Stimulated activated CD8-positive, alpha-beta memory T cell treated with anti-CD3 and anti-CD28 coated beads, Interleukin-2, amount 100 ng/mL, for 1 hour (primary cell): ENCODE measurements at regions not wholly inside any gene's neighbourhood (a gene's known extent, or its start where the extent isn't known, plus 50 kb on each side); places are given as distances from the start of the nearest gene placed in this dataset.

Source experiments
- DNase-seq, 2 donors: peaks; one replicate each; pipeline ENCODE4 v3.0.0-alpha.2; 2020; ENCODE audit warnings: low read depth in 2 of 2

DNA sequence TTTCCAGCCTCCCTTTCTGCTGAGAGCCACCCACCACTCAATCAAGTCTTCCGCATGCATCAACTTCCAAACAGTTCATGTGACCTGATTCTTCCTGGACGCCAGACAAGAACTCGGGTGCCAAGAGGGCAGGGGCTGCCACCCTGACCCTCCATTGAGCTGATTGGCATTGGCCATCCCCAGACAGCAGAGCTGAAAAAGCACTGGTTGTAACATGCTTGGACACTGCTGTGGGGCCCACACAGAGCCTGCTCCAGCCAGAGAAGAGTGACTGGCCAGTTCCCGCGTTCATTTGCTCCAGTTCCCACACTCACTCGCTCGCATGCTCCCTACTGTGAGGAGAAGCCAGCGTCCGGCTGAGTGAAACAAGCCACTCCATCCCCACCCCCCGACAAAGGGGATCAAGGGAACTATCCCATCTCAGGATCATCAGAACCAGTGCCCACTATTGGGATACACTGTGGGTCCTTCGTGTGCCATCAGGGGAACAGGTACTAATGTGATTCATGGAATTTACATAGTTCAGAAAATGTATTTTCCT lies 420.3 kb downstream of the NPHP4 start:
- DNase-seq = no peak

DNA sequence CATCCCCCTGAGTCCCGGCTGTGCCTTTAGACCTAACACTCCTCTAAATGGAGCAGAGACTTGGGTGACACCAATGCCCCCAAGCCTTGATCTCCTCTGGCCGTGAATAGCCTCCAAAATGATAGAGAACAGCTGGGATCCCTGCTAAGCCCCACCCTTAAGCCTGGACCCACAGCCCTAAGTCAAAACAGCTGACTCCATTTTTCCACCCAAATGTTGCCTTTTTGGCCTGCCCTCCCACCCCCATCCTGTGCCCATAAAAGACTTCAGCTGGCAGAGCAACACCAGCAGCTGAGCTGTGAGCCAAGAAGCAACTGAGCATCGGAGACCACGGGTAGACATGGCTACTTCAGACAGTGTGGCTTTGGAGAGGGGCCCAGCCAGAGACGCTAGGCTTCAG lies 420.8 kb downstream of the NPHP4 start:
- DNase-seq = no peak

DNA sequence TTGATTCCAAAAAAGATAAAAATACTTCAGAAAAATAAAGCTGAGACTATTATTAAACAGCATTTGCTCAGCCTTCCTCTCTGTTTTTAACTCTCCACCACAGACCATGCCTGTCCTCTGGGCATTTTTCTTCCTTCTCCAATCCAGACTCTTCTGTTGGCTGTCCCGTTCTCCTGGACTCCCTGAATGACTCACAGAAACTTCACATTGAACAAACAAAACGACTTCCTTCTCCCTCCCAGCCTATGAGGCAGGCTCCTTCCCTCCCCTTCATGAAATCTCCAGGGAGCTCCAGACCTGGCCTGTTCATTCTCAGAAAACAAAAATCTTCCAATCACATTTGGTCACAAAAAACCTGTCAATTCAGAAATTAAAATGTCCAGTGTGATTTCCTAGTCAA lies 421.3 kb downstream of the NPHP4 start:
- DNase-seq = no peak

DNA sequence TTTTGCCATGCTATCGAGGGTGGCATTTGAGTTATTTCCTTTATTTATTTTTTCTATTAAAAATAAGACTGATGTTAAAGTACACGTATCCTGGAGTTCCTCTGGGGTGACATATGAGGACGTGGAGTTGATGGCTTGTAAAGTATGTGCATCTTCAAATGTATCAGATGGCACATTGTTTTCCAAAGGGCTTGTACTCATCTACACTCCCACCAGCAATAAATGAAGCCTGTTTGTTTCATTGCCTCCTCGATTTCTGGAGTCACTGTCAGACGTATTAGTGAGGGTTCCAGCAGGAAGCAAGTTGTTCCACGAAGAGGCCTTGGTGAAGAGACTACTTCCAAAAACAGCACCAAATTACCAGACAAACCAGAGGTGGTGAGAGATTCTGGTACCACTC lies 423.9 kb downstream of the NPHP4 start:
- no peak for DNase-seq

DNA sequence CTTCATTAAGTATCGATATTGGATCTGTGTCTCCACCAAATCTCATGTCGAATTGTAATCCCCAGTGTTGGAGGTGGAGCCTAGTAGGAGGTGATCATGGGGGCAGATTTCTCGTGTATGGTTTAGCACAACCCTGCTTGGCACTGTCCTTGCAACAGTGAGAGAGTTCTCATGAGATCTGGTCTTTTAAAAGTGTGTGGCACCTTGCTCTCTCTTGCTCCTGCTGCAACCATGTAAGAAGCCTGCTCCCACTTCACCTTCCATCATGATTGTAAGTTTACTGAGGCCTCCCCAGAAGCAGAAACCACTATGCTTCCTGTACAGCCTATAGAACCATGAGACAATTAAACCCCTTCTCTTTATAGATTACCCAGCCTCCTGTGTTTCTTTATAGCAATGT lies 424.4 kb downstream of the NPHP4 start:
- no peak for DNase-seq

DNA sequence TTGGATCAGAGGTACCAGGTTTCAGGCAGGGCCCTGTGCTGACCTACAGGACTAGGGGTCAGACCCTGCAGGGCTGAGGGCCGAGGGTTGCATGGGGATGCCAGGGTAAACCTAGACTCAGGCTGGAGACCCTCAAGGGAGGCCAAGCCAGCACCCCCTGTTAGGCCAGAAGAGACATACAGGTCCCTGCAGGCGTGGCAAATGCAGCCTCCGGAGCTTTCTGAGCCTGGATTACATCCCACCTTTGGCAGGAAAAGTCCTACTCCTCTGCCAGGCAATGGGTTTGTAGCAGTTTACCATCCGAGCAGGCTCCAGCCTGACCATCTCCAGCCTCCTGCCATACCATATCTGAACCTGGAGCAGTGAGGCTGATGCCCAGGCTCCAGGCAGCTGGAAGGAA lies 425.3 kb downstream of the NPHP4 start:
- no peak for DNase-seq

DNA sequence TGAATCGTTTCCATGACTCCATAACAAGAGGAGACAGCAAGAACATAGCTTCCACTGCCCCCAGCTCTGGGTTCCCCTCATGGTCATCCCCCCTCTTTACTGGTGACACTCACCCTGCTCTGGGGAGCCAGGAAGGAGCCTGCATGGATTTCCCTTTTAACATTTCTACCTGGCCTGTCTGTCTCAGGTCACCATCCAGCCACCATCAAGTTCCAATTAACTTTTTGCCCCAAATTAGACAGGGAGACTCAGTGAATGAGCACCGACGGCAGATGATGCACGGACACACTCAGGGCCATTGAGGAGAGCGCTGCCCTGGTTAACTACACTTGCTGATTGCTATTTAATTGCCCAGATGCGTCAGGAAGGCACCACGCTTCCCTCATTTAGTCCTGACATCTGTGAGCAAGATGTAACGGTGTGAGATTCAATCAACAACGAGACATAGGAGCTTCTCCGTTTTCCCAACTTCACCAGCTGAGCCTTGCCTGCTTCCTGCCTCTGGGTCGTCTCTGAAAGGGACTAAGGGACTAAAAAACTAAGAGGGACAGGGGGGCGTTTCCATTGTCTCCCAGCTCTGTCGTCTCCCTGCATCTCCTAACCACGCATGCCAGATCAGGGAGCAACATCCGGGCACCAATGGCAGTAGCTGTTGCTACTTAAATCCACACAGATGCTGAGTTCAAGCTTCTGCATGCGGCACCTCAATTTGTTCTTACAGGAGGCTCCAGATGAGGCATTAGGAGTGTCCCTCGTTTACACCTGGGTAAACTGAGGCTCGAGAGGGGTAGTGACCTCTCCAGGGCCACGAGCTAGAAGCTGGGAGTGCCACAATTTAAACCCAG lies 426.7 kb downstream of the NPHP4 start:
- no peak for DNase-seq

DNA sequence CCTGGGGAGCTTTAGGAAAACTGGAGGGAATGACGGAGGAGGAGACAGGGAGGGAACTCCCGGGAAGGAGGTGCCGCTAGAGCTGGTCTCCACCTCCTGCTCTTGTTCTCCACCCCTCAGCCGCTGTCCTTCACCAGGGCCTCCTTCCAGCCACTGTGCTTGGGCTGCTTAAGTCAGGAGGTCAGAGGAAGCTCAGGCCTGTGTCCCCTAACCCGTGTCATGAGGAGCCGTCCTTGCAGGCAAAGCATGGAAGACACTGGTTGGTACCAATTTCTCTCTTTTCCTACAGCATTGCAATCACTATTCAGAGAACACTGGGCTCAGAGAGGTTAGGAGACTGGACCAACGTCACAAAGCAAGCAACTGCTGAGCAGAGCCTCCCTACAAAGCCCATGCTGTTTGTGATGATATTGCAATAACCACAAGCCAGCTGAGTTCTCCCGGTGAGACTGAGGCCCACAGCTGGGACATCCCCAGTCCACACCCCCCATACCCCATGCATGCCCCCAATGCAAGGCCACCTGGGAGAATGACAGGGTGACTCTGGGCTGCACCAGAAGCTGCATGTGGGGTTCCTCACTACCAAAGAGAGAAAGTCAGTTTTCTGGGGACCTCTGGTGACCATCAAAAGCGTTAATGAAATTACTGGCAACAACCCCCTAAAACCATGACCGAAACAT lies 427.5 kb downstream of the NPHP4 start:
- DNase-seq = no peak

DNA sequence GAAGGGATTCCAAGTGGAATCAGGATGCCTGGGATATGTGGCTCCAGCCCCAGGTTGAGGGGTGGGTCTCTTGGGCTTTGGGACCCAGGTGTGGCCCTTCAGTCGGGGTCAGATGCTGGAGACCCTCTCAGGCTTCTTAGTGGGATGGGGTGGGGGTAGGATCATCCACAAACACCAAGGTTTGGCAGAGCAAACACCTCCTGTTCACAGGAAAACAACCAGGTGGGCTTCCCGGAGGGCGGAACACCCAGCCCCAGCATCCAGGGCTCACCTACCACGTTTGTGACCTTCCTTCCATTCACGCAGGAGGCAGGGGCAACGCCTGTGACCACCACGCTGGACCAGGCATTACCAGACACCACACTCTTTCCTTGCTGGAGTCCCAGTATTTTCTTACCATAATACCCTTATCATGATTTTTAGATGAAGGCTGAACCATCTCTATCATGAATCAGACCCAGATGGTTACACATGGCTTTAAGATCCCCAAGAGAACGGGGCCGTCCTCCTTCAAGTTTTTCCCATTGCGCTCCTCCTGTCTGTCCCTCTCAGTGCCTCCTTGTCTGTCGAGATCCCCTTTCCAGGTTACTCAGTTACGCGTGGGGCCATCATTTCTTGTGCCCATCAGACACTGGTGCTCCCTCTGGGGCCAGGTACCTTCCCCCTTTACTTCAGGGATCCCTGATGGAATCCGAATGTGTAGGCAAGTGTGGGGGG lies 428.2 kb downstream of the NPHP4 start:
- DNase-seq = no peak

DNA sequence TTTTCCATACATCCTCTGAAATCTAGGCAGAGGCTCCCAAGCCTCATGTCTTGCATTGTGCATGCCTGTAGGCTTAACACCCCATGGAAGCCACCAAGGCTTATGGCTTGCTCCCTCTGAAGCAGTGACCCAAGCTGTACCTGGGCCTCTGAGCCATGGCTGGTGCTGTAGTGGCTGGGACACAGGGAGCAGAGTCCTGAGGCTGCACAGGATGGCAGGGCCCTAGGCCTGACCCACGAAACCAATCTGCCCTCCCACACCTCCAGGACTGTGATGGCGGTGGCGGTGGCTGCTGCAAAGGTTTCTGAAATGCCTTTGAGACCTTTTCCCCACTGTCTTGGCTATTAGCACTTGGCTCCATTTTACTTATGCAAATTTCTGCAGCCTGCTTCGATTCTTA lies 429.5 kb downstream of the NPHP4 start:
- DNase-seq = no peak

DNA sequence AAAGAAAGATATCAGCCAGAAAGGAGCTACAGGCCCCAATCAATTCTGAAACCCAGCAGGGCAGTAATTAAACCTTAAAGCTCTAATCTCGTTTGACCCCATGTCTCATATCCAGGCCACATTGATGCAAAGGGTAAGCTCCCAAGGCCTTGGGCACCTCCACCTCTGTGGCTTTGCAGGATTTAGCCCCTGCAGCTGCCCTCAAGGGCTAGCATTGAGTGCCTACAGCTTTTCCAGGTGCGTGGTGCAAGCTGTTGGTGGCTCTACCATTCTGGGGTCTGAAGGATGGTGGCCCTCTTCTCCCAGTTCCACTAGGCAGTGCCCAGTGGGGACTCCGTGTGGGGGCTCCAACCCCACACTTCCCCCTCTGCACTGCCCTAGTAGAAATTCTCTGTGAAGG lies 429.9 kb downstream of the NPHP4 start:
- DNase-seq = no peak

DNA sequence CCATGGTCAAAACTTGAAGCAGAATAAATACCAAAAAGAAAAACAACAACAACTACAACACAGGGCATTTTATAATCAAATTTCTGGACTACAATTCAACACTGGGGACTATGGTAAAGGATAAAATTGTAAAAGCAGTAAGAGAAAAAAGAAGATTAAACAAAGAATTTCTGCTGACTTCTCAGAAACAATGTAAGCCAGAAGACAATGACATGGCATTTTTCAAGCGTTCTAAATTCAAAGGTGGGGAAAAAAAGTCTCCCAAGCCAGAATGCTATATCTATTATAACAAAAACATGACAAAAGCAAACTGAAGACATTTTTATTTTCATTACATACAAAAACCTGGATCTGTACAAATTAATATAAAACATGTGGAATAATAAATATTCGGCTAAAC lies 433.1 kb downstream of the NPHP4 start:
- no peak for DNase-seq

DNA sequence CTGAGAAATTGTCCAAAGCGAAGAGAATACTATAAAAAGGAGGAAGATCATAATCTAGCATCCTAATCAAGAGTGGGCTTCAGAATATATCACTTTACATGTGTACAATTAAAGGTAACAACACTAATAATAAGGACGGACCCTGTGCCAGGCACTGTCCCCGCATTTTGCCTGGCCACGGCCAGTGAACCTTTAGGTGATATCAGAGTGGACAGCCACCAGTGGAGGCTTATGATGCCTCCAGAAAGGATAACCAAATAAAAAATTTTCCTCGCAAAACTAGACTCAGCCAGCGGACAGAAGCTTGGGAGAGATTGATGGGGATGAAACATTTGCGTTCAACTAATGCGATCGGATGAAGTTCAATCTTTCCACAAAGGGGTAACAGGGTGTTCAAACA lies 436.4 kb downstream of the NPHP4 start:
- no peak for DNase-seq

DNA sequence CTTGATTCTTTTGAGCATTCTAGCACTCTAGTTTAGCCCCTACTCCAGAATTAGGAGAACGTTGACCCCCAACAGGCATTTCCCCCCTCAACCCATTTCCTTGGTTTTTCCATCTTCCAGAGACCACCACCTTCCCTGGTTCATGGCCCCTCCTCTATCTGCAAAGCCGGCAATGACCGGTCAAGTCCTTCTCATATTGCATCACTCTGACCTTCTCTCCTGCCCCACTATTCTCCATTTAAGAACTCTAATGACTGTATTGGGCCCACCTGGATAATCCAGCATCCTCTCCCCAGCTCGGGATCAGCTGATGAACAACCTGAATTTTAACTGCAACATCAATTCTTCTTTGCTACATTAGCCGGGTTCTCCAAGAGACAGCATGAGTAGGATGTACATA lies 437.4 kb downstream of the NPHP4 start:
- DNase-seq = no peak

DNA sequence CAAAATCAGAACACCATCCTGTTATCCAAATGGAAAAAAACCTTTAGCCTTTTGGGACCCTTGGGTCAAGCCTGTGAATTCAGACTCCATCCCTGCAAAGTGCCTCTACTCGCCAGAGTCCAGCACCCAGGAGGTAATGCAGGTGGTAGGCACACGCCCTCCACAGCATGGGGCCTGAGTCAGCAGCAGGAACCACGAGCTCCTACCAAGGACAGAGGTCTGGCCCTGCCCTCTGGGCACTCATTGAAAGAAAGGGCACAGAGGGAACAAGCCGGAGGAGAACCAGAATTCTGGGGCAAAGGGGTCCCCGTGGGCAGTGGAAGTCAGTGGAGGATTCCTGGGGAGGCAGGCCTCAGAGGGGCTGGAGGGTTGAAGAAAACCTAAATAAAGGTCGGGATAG lies 438.1 kb downstream of the NPHP4 start:
- DNase-seq = no peak

DNA sequence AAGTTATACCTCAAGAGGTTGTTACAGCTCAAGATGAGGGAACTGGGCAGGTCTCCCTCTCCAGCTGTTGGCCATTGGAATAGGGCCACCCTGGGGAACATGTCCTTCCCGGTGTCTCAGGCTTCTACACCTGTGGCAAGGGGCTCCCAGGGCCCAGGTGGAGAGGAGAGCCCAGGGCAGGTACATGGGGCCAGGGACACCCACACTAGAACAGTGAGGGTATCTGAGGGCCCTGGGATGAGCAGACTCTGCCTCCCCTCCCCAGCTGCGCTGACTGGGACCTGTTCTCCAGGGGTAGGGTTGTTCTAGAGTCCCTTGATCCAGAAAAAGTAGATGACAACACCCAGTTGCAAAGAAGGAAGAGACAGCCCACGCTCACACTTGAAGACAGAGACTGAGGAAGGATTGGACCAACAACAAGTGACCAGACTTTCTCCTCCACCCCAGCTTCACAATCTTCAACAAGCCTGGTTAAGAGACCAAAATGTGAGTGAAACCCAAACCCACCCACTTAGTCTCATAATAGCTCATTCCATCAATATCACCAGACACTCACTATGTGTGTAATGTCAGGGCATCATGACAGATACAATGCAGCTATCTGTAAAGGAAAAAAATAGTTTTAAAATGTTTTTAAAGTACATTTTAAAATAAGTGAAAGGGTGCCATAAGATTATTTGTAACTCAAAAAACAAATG lies 439.3 kb downstream of the NPHP4 start:
- no peak for DNase-seq

DNA sequence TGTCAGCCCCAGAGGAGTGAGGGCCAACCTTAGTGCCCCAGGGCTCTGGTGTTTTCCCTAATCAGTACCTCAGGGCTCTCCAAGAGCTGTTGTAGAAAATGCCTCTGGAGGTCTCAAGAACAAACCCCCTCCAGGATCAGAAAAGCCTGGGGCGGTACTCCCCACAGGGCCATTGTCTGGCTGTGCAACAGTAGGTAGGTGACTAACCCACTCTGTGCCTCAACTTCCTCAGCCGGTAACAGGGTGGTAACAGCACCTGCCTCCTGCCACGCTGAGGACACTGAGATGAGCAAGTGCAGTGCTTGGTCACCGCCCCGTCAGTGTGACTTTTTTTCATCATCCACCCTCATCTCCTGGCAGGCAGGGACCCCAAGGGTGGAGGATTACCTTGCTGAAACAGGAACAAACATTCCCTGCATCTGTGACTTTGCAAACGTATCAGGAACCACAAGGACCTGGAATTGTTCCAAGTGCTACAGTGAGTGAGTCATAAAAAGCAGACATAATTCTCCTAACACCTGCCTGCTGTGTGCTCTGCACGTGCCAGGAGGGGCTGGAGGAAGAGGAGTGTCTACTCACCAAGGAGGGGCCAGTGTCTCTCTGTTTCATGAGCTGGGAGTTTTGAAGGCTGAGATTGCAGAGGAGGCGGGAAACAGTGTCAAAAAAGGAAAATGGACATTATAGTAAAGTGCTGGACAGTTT lies 440.8 kb downstream of the NPHP4 start:
- no peak for DNase-seq

DNA sequence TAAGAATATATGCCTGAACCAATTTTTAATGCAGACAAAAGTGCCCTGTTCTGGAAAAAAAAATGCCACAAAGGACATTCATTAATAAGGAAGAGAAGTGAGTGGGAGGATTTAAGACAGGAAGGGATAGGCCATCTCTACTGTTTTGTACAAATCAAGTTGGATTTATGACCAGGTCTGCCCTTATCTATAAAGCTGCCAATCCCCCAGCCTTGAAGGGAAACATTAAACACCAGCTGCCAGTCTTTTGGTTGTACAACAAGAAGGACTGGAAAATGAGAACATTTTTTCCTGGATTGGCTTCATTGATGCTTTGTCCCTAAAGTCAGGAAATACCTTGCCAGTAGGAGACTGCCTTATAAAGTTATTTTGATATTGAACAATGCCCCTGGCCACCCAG lies 444.0 kb downstream of the NPHP4 start:
- no peak for DNase-seq

DNA sequence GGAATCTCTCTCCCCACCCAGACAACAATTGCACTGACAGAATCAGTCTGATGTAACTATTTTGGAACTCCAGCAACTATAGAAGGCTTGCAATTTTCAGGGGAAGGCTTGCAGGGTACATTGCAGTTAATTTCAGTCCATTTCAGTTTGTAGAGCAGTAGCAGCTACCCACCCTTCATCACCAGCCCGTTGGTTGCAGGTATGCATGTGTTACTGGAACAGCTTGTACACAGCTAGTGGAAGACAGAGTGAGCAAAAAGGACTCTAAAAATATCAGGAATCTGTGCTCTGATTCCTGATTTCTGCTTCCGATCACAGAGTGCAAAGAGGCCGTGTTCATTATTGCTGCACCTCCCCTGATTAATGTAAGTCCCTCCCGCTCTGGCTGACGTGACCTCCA lies 449.0 kb downstream of the NPHP4 start:
- DNase-seq = no peak

DNA sequence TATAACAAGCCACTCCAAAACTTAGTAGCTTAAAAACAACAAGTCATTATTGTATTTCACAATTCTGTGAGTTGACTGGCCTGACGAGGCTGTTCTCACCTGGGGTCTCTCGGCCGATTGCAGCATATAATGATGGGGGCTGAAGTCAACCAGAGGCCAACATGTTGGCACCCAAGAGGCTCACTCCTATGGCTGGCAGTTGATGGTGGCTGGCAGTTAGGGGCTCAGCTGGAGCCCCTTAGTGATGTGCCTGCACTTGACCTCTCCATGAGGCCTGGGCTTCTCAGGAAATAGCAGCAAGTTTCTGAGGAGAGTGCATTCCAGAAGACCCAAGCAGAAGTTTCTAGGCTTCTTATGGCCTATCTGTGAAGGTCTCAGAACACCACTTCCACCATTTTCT lies 459.4 kb downstream of the NPHP4 start:
- no peak for DNase-seq

DNA sequence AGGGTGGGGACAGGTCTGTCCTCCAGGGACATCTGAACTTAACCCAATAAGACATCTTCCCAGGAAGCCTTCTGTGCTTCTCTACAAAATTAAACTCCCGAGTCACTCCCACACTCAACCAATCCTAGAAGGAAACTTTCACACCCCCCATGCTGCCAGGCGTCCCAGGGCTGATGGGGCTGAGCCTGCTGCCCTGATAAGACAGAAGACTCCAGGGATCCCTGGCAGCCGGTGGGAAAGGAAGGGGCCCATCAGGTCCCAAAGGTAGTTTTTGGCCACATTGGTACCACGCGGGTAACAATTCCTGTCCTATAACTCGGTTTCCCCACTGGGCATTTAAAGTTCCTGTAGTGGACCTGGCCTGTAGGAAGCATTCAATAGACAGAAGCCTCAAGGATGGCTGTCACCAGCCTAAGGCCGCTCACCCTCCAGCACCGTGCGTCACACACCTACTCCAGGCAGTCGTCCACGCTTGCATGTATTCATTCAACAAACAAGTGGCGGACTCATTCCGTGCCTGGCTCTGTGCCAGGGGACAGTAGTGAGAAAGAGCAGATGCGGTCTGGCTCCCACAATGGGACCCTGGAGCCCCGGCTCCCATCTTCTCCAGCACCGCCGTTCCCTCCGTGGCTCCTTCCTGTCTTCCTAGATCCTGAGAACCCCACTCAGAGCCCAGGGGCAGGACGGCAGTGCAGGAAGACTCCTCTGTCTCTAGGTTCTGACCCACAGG lies 465.2 kb downstream of the NPHP4 start:
- DNase-seq = no peak
